ENCODE measurements at regions not wholly inside any gene's neighbourhood (a gene's known extent, or its start where the extent isn't known, plus 50 kb on each side); places are given as distances from the start of the nearest gene placed in this dataset.

- H3K27ac ChIP-seq (ENCODE audit: low read depth in 1 of 2, low read length in 2 of 2), result no peak overlapping the region
- no peaks in the 10 kb centered on the region for H3K27me3 ChIP-seq (ENCODE audit: control insufficient read depth in 4 of 4, insufficient read depth in 4 of 4, low read length in 3 of 4)
- DNase-seq (ENCODE audit: low spot score), result no peak
- TF ChIP-seq ATF3 (IDR thresholded peaks at IDR 0.05), result no peak
- TF ChIP-seq, protein P1, sequence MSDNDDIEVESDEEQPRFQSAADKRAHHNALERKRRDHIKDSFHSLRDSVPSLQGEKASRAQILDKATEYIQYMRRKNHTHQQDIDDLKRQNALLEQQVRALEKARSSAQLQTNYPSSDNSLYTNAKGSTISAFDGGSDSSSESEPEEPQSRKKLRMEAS (IDR thresholded peaks at IDR 0.05), result no peak
- TF ChIP-seq YY1 (IDR thresholded peaks at IDR 0.05), result no peak
- H3K4me1 ChIP-seq (ENCODE audit: control insufficient read depth in 4 of 4, insufficient read depth in 4 of 4, low read length in 3 of 4), result no peaks in the 10 kb centered on the region
- H3K36me3 ChIP-seq (ENCODE audit: control insufficient read depth in 4 of 4, insufficient read depth in 3 of 4, low read depth in 1 of 4, low read length in 3 of 4), result no peaks in the 10 kb centered on the region
- WGBS, result 93% methylated on average over 1 of the region's 1 CpG
- H3K9ac ChIP-seq (ENCODE audit: low read depth in 1 of 2, low read length in 2 of 2), result no peak overlapping the region
- H3K4me3 ChIP-seq (ENCODE audit: low read depth in 1 of 3, low read length in 3 of 3), result no peak overlapping the region
- peaks cover 0 to 3% (median 0%) of the 10 kb centered on the region in 4 donors for H3K9me3 ChIP-seq (ENCODE audit: control insufficient read depth in 4 of 4, low read length in 3 of 4)
Observed at GRCh38 chr6:101079696-101080270, 198.7 kb upstream of the ASCC3 start.

DNA sequence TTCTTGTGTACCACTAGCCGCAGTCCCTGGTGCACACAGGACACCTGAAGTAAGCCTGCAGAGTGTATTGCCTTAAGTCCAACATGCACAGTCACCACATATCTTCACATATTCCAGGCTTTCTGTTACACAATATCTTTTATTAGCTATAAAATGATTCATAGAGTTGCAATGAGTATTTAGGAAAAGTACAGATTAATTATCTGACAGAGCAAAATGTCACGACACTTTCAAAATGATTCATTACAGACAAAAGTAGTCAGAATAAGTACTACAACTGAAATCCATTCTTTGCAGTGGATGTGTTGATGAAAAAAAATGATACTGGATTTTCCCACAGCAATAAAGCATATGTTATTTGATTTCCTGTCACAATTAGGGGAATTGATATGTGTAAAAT is 199.5 kb upstream of the ASCC3 start:
- no peak for DNase-seq (ENCODE audit: low spot score)
- no peak overlapping the region for H3K9ac ChIP-seq (ENCODE audit: low read depth in 1 of 2, low read length in 2 of 2)
- no peaks in the 10 kb centered on the region for H3K27me3 ChIP-seq (ENCODE audit: control insufficient read depth in 4 of 4, insufficient read depth in 4 of 4, low read length in 3 of 4)
- H3K9me3 ChIP-seq (ENCODE audit: control insufficient read depth in 4 of 4, low read length in 3 of 4), result peaks cover 0 to 3% (median 0%) of the 10 kb centered on the region in 4 donors
- no peaks in the 10 kb centered on the region for H3K36me3 ChIP-seq (ENCODE audit: control insufficient read depth in 4 of 4, insufficient read depth in 3 of 4, low read depth in 1 of 4, low read length in 3 of 4)
- H3K4me3 ChIP-seq (ENCODE audit: low read depth in 1 of 3, low read length in 3 of 3), result no peak overlapping the region
- no peaks in the 10 kb centered on the region for H3K4me1 ChIP-seq (ENCODE audit: control insufficient read depth in 4 of 4, insufficient read depth in 4 of 4, low read length in 3 of 4)
- 87% methylated on average over 2 of the region's 2 CpGs for WGBS
- TF ChIP-seq HNF4A (conservative IDR thresholded peaks at IDR 0.05), result no peak
- TF ChIP-seq FOXA2 (IDR thresholded peaks at IDR 0.05), result no peak
- TF ChIP-seq RXRA (IDR thresholded peaks at IDR 0.05), result no peak
- TF ChIP-seq JUND (IDR thresholded peaks at IDR 0.05), result no peak
- no peak for TF ChIP-seq YY1 (IDR thresholded peaks at IDR 0.05)
- TF ChIP-seq, protein P2, sequence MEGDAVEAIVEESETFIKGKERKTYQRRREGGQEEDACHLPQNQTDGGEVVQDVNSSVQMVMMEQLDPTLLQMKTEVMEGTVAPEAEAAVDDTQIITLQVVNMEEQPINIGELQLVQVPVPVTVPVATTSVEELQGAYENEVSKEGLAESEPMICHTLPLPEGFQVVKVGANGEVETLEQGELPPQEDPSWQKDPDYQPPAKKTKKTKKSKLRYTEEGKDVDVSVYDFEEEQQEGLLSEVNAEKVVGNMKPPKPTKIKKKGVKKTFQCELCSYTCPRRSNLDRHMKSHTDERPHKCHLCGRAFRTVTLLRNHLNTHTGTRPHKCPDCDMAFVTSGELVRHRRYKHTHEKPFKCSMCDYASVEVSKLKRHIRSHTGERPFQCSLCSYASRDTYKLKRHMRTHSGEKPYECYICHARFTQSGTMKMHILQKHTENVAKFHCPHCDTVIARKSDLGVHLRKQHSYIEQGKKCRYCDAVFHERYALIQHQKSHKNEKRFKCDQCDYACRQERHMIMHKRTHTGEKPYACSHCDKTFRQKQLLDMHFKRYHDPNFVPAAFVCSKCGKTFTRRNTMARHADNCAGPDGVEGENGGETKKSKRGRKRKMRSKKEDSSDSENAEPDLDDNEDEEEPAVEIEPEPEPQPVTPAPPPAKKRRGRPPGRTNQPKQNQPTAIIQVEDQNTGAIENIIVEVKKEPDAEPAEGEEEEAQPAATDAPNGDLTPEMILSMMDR (IDR thresholded peaks at IDR 0.05; ENCODE audit: low read depth, low read length, missing input control), result no peak
- TF ChIP-seq, protein P3, sequence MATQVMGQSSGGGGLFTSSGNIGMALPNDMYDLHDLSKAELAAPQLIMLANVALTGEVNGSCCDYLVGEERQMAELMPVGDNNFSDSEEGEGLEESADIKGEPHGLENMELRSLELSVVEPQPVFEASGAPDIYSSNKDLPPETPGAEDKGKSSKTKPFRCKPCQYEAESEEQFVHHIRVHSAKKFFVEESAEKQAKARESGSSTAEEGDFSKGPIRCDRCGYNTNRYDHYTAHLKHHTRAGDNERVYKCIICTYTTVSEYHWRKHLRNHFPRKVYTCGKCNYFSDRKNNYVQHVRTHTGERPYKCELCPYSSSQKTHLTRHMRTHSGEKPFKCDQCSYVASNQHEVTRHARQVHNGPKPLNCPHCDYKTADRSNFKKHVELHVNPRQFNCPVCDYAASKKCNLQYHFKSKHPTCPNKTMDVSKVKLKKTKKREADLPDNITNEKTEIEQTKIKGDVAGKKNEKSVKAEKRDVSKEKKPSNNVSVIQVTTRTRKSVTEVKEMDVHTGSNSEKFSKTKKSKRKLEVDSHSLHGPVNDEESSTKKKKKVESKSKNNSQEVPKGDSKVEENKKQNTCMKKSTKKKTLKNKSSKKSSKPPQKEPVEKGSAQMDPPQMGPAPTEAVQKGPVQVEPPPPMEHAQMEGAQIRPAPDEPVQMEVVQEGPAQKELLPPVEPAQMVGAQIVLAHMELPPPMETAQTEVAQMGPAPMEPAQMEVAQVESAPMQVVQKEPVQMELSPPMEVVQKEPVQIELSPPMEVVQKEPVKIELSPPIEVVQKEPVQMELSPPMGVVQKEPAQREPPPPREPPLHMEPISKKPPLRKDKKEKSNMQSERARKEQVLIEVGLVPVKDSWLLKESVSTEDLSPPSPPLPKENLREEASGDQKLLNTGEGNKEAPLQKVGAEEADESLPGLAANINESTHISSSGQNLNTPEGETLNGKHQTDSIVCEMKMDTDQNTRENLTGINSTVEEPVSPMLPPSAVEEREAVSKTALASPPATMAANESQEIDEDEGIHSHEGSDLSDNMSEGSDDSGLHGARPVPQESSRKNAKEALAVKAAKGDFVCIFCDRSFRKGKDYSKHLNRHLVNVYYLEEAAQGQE (IDR thresholded peaks at IDR 0.05), result no peak
- H3K27ac ChIP-seq (ENCODE audit: low read depth in 1 of 2, low read length in 2 of 2), result no peak overlapping the region

DNA sequence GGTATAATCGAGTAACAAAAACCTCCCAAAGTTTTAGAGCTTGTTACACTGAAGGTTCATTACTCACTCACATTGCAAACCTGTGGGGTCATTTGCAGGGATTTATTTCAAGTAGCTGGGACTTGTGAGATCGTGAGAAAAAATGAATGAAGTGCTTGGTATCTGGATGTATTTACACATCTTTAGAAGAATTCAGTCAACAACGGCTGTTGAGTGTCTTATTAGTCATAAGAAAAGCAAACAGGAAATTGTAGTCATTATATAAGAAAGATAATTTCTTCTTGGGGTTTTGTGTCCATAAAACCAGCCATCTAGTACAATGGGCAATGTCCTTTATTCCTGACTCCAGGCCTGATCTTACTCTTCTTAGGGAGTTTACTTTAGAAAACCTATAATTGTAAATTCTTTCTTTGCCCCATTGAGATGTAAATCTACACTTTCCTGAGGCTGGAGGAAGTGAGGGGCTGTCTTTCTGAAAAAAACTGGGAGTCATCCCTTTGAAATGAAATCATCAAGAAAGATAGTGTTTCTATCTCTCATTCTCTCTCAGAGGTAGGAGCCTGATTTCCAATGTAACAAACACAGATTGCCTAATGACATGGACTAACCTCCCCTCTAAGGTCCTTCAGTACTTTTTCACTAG is 202.5 kb upstream of the ASCC3 start:
- H3K9me3 ChIP-seq (ENCODE audit: control insufficient read depth in 4 of 4, low read length in 3 of 4), result no peaks in the 10 kb centered on the region
- H3K4me1 ChIP-seq (ENCODE audit: control insufficient read depth in 4 of 4, insufficient read depth in 4 of 4, low read length in 3 of 4), result no peaks in the 10 kb centered on the region
- H3K27ac ChIP-seq (ENCODE audit: low read depth in 1 of 2, low read length in 2 of 2), result no peak overlapping the region
- 32% methylated on average over 3 of the region's 3 CpGs for WGBS
- H3K27me3 ChIP-seq (ENCODE audit: control insufficient read depth in 4 of 4, insufficient read depth in 4 of 4, low read length in 3 of 4), result no peaks in the 10 kb centered on the region
- DNase-seq (ENCODE audit: low spot score), result no peak
- no peak overlapping the region for H3K9ac ChIP-seq (ENCODE audit: low read depth in 1 of 2, low read length in 2 of 2)
- H3K4me3 ChIP-seq (ENCODE audit: low read depth in 1 of 3, low read length in 3 of 3), result no peak overlapping the region
- H3K36me3 ChIP-seq (ENCODE audit: control insufficient read depth in 4 of 4, insufficient read depth in 3 of 4, low read depth in 1 of 4, low read length in 3 of 4), result no peaks in the 10 kb centered on the region
- TF ChIP-seq HNF4A (conservative IDR thresholded peaks at IDR 0.05) (no peak), NR2F2 (IDR thresholded peaks at IDR 0.05) (no peak), RAD21 (IDR thresholded peaks at IDR 0.05) (no peak), RXRA (IDR thresholded peaks at IDR 0.05) (no peak), YY1 (IDR thresholded peaks at IDR 0.05) (no peak), GABPA (IDR thresholded peaks at IDR 0.05 in 1 of 2, conservative IDR thresholded peaks at IDR 0.05 in 1 of 2) (no peak), ZBTB33 (IDR thresholded peaks at IDR 0.05) (no peak)
- TF ChIP-seq, protein P3 (IDR thresholded peaks at IDR 0.05), result no peak
